CD4-positive, alpha-beta T cell (primary cell): ENCODE measurements at regions not wholly inside any gene's neighbourhood (a gene's known extent, or its start where the extent isn't known, plus 50 kb on each side); places are given as distances from the start of the nearest gene placed in this dataset.

Experiments used
- ATAC-seq: fragments of 200-7000 bp; cut with Tn5 transposase; one replicate; pipeline ENCODE4 v1.10.0; 2022; ENCODE audit warnings: mild to moderate bottlenecking; ENCODE audit not compliant: poor library complexity
- CTCF ChIA-PET: fragments of 350-600 bp; sonication (Branson Sonifier 250); formaldehyde crosslinking; loops from one replicate; lab custom pipeline; 2021; ENCODE audit warnings: antibody characterized with exemption, inconsistent platforms; lab: Charles Lee
- POLR2A ChIA-PET: fragments of 350-600 bp; sonication (Branson Sonifier 250); formaldehyde crosslinking; loops from one replicate; lab custom pipeline; 2021; ENCODE audit warnings: antibody characterized with exemption, inconsistent platforms; lab: Charles Lee
- DNase-seq, 14 experiments: peaks; one replicate each; pipeline ENCODE4 v3.0.0-alpha.2; 2013 to 2020; ENCODE audit warnings: mixed read lengths in 2 of 14
- H3K27ac ChIP-seq, 2 donors: one replicate each; pipeline versions ENCODE4 v1.5.1 to v1.7.0; 2013; ENCODE audit warnings: low read length in 2 of 2, low read depth in 1 of 2, mild to moderate bottlenecking in 1 of 2
- H3K27me3 ChIP-seq, 2 experiments: 1 replicate in 1 of 2; 2 replicates in 1 of 2; pipeline versions ENCODE4 v1.6.1 to v1.7.0; 2013; ENCODE audit warnings: low read length in 2 of 2, control low read depth in 1 of 2, mild to moderate bottlenecking in 1 of 2, moderate library complexity in 1 of 2; ENCODE audit not compliant: insufficient read depth in 2 of 2, control insufficient read depth in 1 of 2
- H3K36me3 ChIP-seq: one replicate; pipeline ENCODE4 v1.6.1; 2013; ENCODE audit warnings: low read length, control low read depth; ENCODE audit not compliant: insufficient read depth
- H3K4me1 ChIP-seq: one replicate; pipeline ENCODE4 v1.6.1; 2013; ENCODE audit warnings: low read length, control low read depth; ENCODE audit not compliant: insufficient read depth
- H3K4me3 ChIP-seq: one replicate; pipeline ENCODE4 v1.5.1; 2013; ENCODE audit warnings: mild to moderate bottlenecking, low read length, moderate library complexity
- H3K9me3 ChIP-seq, 2 experiments: 1 replicate in 1 of 2; 2 replicates in 1 of 2; pipeline versions ENCODE4 v1.6.1 to v1.7.0; 2013; ENCODE audit warnings: low read length in 2 of 2, mild to moderate bottlenecking in 2 of 2, control low read depth in 1 of 2, moderate library complexity in 1 of 2; ENCODE audit not compliant: control insufficient read depth in 1 of 2, insufficient read depth in 1 of 2
- H3K27ac Mint-ChIP-seq: one replicate; pipeline ENCODE4 v1.8.0; 2020; ENCODE audit warnings: mixed read lengths
- H3K27me3 Mint-ChIP-seq: one replicate; pipeline ENCODE4 v1.8.0; 2021; ENCODE audit warnings: mixed read lengths
- H3K36me3 Mint-ChIP-seq: one replicate; pipeline ENCODE4 v1.8.0; 2021; ENCODE audit warnings: low read depth, mixed read lengths
- H3K4me1 Mint-ChIP-seq: one replicate; pipeline ENCODE4 v1.8.0; 2021; ENCODE audit warnings: low read depth, mixed read lengths
- H3K4me3 Mint-ChIP-seq: one replicate; pipeline ENCODE4 v1.8.0; 2020; ENCODE audit warnings: mild to moderate bottlenecking, mixed read lengths
- H3K9me3 Mint-ChIP-seq: one replicate; pipeline ENCODE4 v1.8.0; 2020; ENCODE audit warnings: mixed read lengths
- intact Hi-C, 2 experiments: fragments of 100-400 bp; cut with DNase I in 1 of 2; cut with micrococcal nuclease in 1 of 2; formaldehyde crosslinking; loops; one replicate each; pipeline versions ENCODE4 v1.15.1 to v1.9.0; 2023 to 2025; cut with DNase I, micrococcal nuclease
- TF ChIP-seq, protein P1 (sequence below): fragments of 200-600 bp; IDR thresholded peaks from one replicate; pipeline ENCODE4 v1.8.0; 2022; ENCODE audit warnings: antibody characterized with exemption, mild to moderate bottlenecking

- ATAC-seq = no peak
These were observed 585.4 kb upstream of the ID2 start for GRCh38 chr2:8096484-8096883.

DNA sequence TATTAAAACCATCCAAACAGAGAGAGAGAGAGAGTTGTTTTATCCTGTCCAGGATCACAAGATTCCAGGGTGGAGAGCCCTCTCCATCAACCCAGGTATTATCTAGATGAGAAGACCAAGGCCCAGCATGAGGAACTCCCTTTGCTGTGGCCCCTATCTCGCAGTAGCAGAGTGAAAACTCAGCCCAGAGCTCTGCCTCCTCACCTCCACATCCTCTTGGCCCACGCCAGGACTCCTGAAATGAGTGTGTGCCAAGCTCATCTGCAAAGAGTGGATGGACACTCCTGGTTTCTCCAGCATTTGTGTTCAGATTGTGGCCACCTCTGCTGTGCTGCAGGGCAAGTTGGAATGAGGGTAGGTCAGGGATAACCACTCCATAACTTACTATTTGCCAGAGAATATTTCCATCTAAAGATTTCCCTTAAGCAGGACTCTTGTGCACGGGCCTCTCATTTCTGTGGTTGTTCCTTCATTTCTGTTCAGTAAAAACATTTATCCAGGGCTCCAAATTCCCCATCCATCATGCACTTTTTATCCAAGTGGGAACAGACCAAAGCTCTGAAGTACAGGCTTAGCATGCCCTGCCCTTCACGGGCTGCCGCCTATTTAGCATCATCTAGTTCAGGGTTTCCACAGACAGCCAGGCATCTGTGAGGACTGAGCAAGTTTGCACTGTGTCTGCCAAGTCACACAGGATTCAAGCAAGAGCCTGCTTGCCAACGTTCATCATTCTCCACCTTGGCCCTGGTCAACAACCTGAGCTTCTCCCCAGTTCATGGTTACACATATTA is 583.2 kb upstream of the ID2 start:
- CTCF ChIA-PET = no interaction called here
- no peak for ATAC-seq
- Mint-ChIP-seq H3K4me1 (no peaks in the 10 kb centered on the region), H3K27me3 (no peaks in the 10 kb centered on the region), H3K27ac (no peak overlapping the region), H3K36me3 (no peaks in the 10 kb centered on the region), H3K4me3 (no peak overlapping the region), H3K9me3 (no peaks in the 10 kb centered on the region)
- POLR2A ChIA-PET = no interaction called here
- TF ChIP-seq, protein P1, sequence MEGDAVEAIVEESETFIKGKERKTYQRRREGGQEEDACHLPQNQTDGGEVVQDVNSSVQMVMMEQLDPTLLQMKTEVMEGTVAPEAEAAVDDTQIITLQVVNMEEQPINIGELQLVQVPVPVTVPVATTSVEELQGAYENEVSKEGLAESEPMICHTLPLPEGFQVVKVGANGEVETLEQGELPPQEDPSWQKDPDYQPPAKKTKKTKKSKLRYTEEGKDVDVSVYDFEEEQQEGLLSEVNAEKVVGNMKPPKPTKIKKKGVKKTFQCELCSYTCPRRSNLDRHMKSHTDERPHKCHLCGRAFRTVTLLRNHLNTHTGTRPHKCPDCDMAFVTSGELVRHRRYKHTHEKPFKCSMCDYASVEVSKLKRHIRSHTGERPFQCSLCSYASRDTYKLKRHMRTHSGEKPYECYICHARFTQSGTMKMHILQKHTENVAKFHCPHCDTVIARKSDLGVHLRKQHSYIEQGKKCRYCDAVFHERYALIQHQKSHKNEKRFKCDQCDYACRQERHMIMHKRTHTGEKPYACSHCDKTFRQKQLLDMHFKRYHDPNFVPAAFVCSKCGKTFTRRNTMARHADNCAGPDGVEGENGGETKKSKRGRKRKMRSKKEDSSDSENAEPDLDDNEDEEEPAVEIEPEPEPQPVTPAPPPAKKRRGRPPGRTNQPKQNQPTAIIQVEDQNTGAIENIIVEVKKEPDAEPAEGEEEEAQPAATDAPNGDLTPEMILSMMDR = no peak
- Histone ChIP-seq H3K4me3 (no peak overlapping the region), H3K36me3 (no peaks in the 10 kb centered on the region), H3K9me3 (no peaks in the 10 kb centered on the region), H3K27me3 (no peaks in the 10 kb centered on the region), H3K4me1 (no peaks in the 10 kb centered on the region), H3K27ac (no peak overlapping the region)
- no peak for DNase-seq
- intact Hi-C loops = no loop called here

More at GRCh38 chr2:8096484-8096883, 585.4 kb upstream of the ID2 start:
- no peaks in the 10 kb centered on the region for H3K4me1 ChIP-seq
- no peak overlapping the region for H3K4me3 ChIP-seq
- H3K36me3 Mint-ChIP-seq = no peaks in the 10 kb centered on the region
- no peak overlapping the region for H3K27ac Mint-ChIP-seq
- TF ChIP-seq, protein P1 = no peak
- no peak overlapping the region for H3K4me3 Mint-ChIP-seq
- H3K9me3 ChIP-seq = no peaks in the 10 kb centered on the region
- DNase-seq = no peak
- no peaks in the 10 kb centered on the region for H3K27me3 Mint-ChIP-seq
- ChIA-PET POLR2A (interaction anchor here (0.6 kb wide), 1 partner anchor 473 kb away, joined by 3 read pairs; no protein-coding TSS in a partner anchor), CTCF (interaction anchor here (1.3 kb wide), 1 partner anchor 11 kb away, joined by 3 read pairs; no protein-coding TSS in a partner anchor)
- no peaks in the 10 kb centered on the region for H3K4me1 Mint-ChIP-seq
- no peaks in the 10 kb centered on the region for H3K9me3 Mint-ChIP-seq
- H3K36me3 ChIP-seq = no peaks in the 10 kb centered on the region
- no peaks in the 10 kb centered on the region for H3K27me3 ChIP-seq
- no peak overlapping the region for H3K27ac ChIP-seq
- intact Hi-C loops = no loop called here

DNA sequence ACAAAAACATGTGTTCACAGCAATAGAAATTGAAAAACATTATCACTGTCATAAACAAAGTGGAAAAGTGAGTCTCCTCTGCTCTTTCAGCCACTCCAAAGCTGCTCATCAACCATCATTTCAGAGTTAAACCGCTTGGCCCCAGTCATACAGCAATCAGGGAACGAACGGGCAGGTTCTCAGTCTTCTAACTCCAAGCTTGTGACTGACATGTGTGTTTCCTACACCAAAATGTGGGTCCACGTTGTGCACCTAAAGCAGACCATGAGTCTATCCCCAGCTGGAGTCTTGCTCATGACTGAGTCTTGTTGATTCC is 582.6 kb upstream of the ID2 start:
- no peaks in the 10 kb centered on the region for H3K27me3 ChIP-seq
- ATAC-seq = no peak
- Mint-ChIP-seq H3K4me3 (no peak overlapping the region), H3K36me3 (no peaks in the 10 kb centered on the region), H3K27ac (no peak overlapping the region), H3K4me1 (no peaks in the 10 kb centered on the region), H3K9me3 (no peaks in the 10 kb centered on the region), H3K27me3 (no peaks in the 10 kb centered on the region)
- ChIA-PET CTCF (no interaction called here), POLR2A (no interaction called here)
- DNase-seq = no peak
- H3K4me3 ChIP-seq = no peak overlapping the region
- no peaks in the 10 kb centered on the region for H3K4me1 ChIP-seq
- TF ChIP-seq, protein P1 = no peak
- intact Hi-C loops = no loop called here
- no peaks in the 10 kb centered on the region for H3K9me3 ChIP-seq
- H3K27ac ChIP-seq = no peak overlapping the region
- no peaks in the 10 kb centered on the region for H3K36me3 ChIP-seq
